ENCODE measurements at regions not wholly inside any gene's neighbourhood (a gene's known extent, or its start where the extent isn't known, plus 50 kb on each side); places are given as distances from the start of the nearest gene placed in this dataset.

- TF ChIP-seq SMARCE1 (IDR thresholded peaks at IDR 0.05) (no peak), BRF1 (IDR thresholded peaks at IDR 0.05; ENCODE audit: borderline replicate concordance, extremely low read depth, insufficient read length) (no peak), PHF8 (IDR thresholded peaks at IDR 0.05; ENCODE audit: borderline replicate concordance, low read length) (no peak), HDAC1 (IDR thresholded peaks at IDR 0.05) (no peak)
- TF ChIP-seq, protein P1, sequence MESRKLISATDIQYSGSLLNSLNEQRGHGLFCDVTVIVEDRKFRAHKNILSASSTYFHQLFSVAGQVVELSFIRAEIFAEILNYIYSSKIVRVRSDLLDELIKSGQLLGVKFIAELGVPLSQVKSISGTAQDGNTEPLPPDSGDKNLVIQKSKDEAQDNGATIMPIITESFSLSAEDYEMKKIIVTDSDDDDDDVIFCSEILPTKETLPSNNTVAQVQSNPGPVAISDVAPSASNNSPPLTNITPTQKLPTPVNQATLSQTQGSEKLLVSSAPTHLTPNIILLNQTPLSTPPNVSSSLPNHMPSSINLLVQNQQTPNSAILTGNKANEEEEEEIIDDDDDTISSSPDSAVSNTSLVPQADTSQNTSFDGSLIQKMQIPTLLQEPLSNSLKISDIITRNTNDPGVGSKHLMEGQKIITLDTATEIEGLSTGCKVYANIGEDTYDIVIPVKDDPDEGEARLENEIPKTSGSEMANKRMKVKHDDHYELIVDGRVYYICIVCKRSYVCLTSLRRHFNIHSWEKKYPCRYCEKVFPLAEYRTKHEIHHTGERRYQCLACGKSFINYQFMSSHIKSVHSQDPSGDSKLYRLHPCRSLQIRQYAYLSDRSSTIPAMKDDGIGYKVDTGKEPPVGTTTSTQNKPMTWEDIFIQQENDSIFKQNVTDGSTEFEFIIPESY (CRISPR knock-in tag; IDR thresholded peaks at IDR 0.05): no peak
- in situ Hi-C loops (cut with MboI) (no loop called here), intact Hi-C loops (cut with micrococcal nuclease) (no loop called here)
- H2AFZ ChIP-seq (ENCODE audit: low read depth, low read length): no peak overlapping the region
- no peaks in the 10 kb centered on the region for H3K4me1 ChIP-seq (replicated peaks in 1 of 2; ENCODE audit: control insufficient read depth in 2 of 2, insufficient read depth in 2 of 2, low read length in 2 of 2)
- DNase-seq (ENCODE audit: extremely low read depth in 1 of 4, low spot score in 3 of 4) (no peak), ATAC-seq (no peak), FAIRE-seq (no peak)
- POLR2A ChIA-PET: no interaction called here
- no peak overlapping the region for H3K9ac ChIP-seq (ENCODE audit: insufficient read depth in 1 of 2, low read depth in 2 of 2, low read length in 2 of 2)
- 0% methylated on average over 2 of the region's 3 CpGs for WGBS (ENCODE audit: insufficient coverage, low coverage, missing lambda C conversion rate)
- no peaks in the 10 kb centered on the region for H3K36me3 ChIP-seq (ENCODE audit: control insufficient read depth, insufficient read depth, low read length)
- no peaks in the 10 kb centered on the region for H3K9me3 ChIP-seq (replicated peaks; ENCODE audit: control insufficient read depth, insufficient read depth, low read depth, low read length)
- no peak overlapping the region for H3K4me3 ChIP-seq
- no TSS peak for BruUV-seq (replicated peaks)
- H3K4me2 ChIP-seq (ENCODE audit: insufficient read depth, low read length): no peak overlapping the region
- no peaks in the 10 kb centered on the region for H3K27me3 ChIP-seq (ENCODE audit: control insufficient read depth in 2 of 2, insufficient read depth in 2 of 2, low read length in 2 of 2)
- no peaks in the 10 kb centered on the region for H3K9me1 ChIP-seq (ENCODE audit: control insufficient read depth, insufficient read depth, low read length)
- no peaks in the 10 kb centered on the region for H4K20me1 ChIP-seq (replicated peaks; ENCODE audit: control insufficient read depth, insufficient read depth, low read length)
- H3K79me2 ChIP-seq (ENCODE audit: control insufficient read depth, insufficient read depth, low read length): no peaks in the 10 kb centered on the region
- CTCF ChIA-PET (ENCODE audit: low intra/inter-chr PET ratio): no interaction called here
- no peak overlapping the region for H3K27ac ChIP-seq (ENCODE audit: extremely low read depth, low read depth, low read length)
Measured at GRCh38 chr2:185268651-185269050, 470.0 kb upstream of the FSIP2 start.
